OCI-LY7 (cell line): ENCODE measurements at regions not wholly inside any gene's neighbourhood (a gene's known extent, or its start where the extent isn't known, plus 50 kb on each side); places are given as distances from the start of the nearest gene placed in this dataset.

Experiments used
- BruUV-seq: library from RNA; stranded (reverse); fragments of 400-500 nt; replicated peaks from 2 replicates; lab custom pipeline; 2021; lab: Mats Ljungman, UMichigan
- CTCF ChIA-PET: fragments of 300-600 bp; sonication (Branson Sonifier 250); formaldehyde crosslinking; loops from one replicate; lab custom pipeline; 2022; ENCODE audit warnings: antibody characterized with exemption; ENCODE audit not compliant: unreplicated experiment; lab: Charles Lee
- POLR2A ChIA-PET: fragments of 300-600 bp; sonication (Branson Sonifier 250); formaldehyde crosslinking; loops from one replicate; lab custom pipeline; 2022; ENCODE audit warnings: antibody characterized with exemption; lab: Charles Lee
- DNase-seq: peaks from one replicate; pipeline ENCODE4 v3.0.0-alpha.2; 2015; ENCODE audit warnings: low spot score
- H2AFZ ChIP-seq: fragments of 200-600 bp; sonication (generic), shearing (Covaris generic); 2 replicates; pipeline ENCODE4 v1.6.1; 2014; ENCODE audit warnings: mild to moderate bottlenecking, antibody characterized with exemption, low read length, moderate library complexity
- H3K27ac ChIP-seq: fragments of 200-600 bp; sonication (generic); 2 replicates; pipeline ENCODE4 v1.5.1; 2014; ENCODE audit warnings: mixed run types, low read depth, mild to moderate bottlenecking, moderate library complexity, low read length, inconsistent platforms; ENCODE audit not compliant: poor library complexity, severe bottlenecking
- H3K36me3 ChIP-seq: fragments of 200-600 bp; sonication (generic); 2 replicates; pipeline ENCODE4 v1.6.1; 2014; ENCODE audit warnings: mild to moderate bottlenecking, antibody characterized with exemption, low read length, moderate library complexity, mixed read lengths; ENCODE audit not compliant: insufficient read depth
- H3K4me1 ChIP-seq: fragments of 200-600 bp; sonication (generic); 2 replicates; pipeline ENCODE4 v1.5.1; 2014; ENCODE audit warnings: mild to moderate bottlenecking, low read length; ENCODE audit not compliant: insufficient read depth, poor library complexity, severe bottlenecking
- H3K4me2 ChIP-seq: fragments of 200-600 bp; sonication (generic); 2 replicates; pipeline ENCODE4 v1.6.1; 2014; ENCODE audit warnings: mild to moderate bottlenecking, low read length
- H3K4me3 ChIP-seq: fragments of 200-600 bp; sonication (generic); 2 replicates; pipeline ENCODE4 v1.5.1; 2014; ENCODE audit warnings: mild to moderate bottlenecking, low read depth, low read length; ENCODE audit not compliant: poor library complexity, severe bottlenecking
- H3K79me2 ChIP-seq: fragments of 200-600 bp; sonication (generic); 2 replicates; pipeline ENCODE4 v1.6.1; 2016; ENCODE audit warnings: low read depth, mild to moderate bottlenecking, low read length, moderate library complexity, mixed read lengths; ENCODE audit not compliant: insufficient read depth
- H3K9me2 ChIP-seq: fragments of 200-600 bp; sonication (generic); 2 replicates; pipeline ENCODE4 v1.6.1; 2016; ENCODE audit warnings: mild to moderate bottlenecking, low read length, mixed read lengths; ENCODE audit not compliant: insufficient read depth
- H3K9me3 ChIP-seq: fragments of 200-600 bp; sonication (generic); 2 replicates; pipeline ENCODE4 v1.6.1; 2014; ENCODE audit warnings: mild to moderate bottlenecking, mixed run types, low read length, mixed read lengths
- H4K20me1 ChIP-seq: fragments of 200-600 bp; sonication (generic); 2 replicates; pipeline ENCODE4 v1.6.1; 2014; ENCODE audit warnings: mild to moderate bottlenecking, antibody characterized with exemption, low read length, moderate library complexity, mixed read lengths; ENCODE audit not compliant: insufficient read depth
- EZH2phosphoT487 ChIP-seq: fragments of 200-600 bp; sonication (generic); IDR thresholded peaks from 2 replicates; pipeline ENCODE4 v1.6.1; 2018; ENCODE audit warnings: low read depth, borderline replicate concordance, mild to moderate bottlenecking, mixed run types, antibody characterized with exemption, low read length, moderate library complexity, mixed read lengths
- intact Hi-C: fragments of 100-400 bp; cut with micrococcal nuclease; formaldehyde crosslinking; loops from one replicate; pipeline ENCODE4 v1.10.0; 2022; ENCODE audit not compliant: unreplicated experiment
- TF ChIP-seq, protein P1 (sequence below): fragments of 200-600 bp; sonication (generic); conservative IDR thresholded peaks from 2 replicates; pipeline ENCODE4 v1.5.1; 2014; ENCODE audit warnings: mild to moderate bottlenecking, antibody characterized with exemption, low read length, moderate library complexity, mixed read lengths

DNA sequence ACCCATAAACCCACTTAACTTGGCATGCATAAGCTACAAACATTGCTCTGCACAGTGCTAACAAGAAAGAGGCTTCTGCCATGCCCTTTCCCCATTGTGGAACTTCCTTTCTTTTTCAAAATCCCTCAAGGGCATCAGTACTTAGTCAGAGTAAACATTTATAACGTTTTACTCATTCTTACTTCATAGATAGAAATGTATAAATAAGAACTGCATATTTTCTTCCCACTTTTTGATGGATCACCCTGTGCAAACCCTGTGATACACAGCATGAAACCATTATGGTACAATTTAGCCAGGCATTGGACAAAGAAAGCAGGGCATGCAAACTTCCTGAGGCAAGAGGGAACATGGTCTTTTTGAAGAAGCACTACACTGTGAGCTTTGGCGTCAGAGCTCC is 113.8 kb upstream of the FOXG1 start:
- Histone ChIP-seq H3K9me3 (no peaks in the 10 kb centered on the region), H3K4me1 (no peaks in the 10 kb centered on the region), H3K27ac (no peak overlapping the region), H3K79me2 (no peaks in the 10 kb centered on the region), H4K20me1 (no peaks in the 10 kb centered on the region), H2AFZ (no peak overlapping the region), H3K4me2 (no peak overlapping the region), H3K9me2 (no peaks in the 10 kb centered on the region), H3K4me3 (no peak overlapping the region), H3K36me3 (no peaks in the 10 kb centered on the region)
- no TSS peak for BruUV-seq
- DNase-seq: no peak
- CTCF ChIA-PET: no interaction called here
- TF ChIP-seq, protein P1, sequence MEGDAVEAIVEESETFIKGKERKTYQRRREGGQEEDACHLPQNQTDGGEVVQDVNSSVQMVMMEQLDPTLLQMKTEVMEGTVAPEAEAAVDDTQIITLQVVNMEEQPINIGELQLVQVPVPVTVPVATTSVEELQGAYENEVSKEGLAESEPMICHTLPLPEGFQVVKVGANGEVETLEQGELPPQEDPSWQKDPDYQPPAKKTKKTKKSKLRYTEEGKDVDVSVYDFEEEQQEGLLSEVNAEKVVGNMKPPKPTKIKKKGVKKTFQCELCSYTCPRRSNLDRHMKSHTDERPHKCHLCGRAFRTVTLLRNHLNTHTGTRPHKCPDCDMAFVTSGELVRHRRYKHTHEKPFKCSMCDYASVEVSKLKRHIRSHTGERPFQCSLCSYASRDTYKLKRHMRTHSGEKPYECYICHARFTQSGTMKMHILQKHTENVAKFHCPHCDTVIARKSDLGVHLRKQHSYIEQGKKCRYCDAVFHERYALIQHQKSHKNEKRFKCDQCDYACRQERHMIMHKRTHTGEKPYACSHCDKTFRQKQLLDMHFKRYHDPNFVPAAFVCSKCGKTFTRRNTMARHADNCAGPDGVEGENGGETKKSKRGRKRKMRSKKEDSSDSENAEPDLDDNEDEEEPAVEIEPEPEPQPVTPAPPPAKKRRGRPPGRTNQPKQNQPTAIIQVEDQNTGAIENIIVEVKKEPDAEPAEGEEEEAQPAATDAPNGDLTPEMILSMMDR: no peak
- TF ChIP-seq EZH2phosphoT487: no peak
- intact Hi-C loops: no loop called here
- POLR2A ChIA-PET: no interaction called here

DNA sequence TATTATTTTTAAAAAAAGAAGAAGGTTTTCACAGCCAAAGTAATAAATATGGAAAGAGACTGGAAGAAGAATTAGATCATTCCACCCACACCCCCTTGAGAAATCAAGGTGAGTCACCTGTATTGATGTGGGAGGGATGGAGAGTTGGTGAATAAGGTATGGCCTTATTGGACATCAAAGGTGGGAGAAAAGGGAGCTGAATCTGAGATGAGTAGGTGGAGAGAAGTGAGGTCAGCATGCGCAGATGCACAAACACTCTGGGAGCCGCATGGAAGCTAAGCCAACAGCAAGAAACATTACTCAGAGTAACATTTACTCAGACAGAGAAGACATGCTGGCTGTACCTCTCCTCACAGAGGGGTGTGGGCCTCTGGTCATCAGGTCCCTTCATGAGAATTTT is 113.1 kb upstream of the FOXG1 start:
- H2AFZ ChIP-seq: no peak overlapping the region
- ChIA-PET POLR2A (no interaction called here), CTCF (interaction anchor here (0.6 kb wide), 1 partner anchor 110 kb away, joined by 4 read pairs; no protein-coding TSS in a partner anchor)
- no peak overlapping the region for H3K4me2 ChIP-seq
- H3K9me3 ChIP-seq: no peaks in the 10 kb centered on the region
- intact Hi-C loops: no loop called here
- DNase-seq: no peak
- H3K27ac ChIP-seq: no peak overlapping the region
- no peak overlapping the region for H3K4me3 ChIP-seq
- H4K20me1 ChIP-seq: no peaks in the 10 kb centered on the region
- no peaks in the 10 kb centered on the region for H3K4me1 ChIP-seq
- no peaks in the 10 kb centered on the region for H3K36me3 ChIP-seq
- H3K79me2 ChIP-seq: no peaks in the 10 kb centered on the region
- no TSS peak for BruUV-seq
- TF ChIP-seq, protein P1: no peak
- no peak for TF ChIP-seq EZH2phosphoT487
- H3K9me2 ChIP-seq: no peaks in the 10 kb centered on the region

DNA sequence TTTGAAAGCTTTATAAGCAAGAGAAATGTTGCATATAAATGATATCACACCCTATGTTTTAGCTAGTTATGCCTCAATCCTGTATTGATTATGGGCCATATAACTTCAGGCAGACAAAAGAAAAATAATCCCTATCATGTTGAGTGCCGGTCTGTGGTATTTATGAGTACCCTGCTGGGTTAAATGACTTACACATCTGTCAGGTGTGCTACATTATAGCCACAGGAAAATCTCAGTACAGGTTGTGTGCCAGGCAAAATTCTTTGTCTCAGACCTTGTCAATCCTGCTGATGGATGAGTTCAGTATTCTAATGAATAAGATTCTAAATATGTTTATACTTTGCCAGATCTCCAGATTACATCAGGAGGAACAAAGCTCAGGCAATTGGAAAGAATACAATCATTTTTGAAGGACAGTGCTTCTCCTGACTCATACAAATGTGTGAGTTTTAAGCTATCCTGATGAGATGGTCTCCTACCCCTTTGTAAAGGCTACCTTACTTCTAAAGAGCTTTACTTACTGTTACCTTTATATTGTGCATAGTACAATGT is 109.8 kb upstream of the FOXG1 start:
- TF ChIP-seq, protein P1: no peak
- no peak for TF ChIP-seq EZH2phosphoT487
- no peak overlapping the region for H3K27ac ChIP-seq
- H2AFZ ChIP-seq: no peak overlapping the region
- ChIA-PET CTCF (no interaction called here), POLR2A (no interaction called here)
- no peaks in the 10 kb centered on the region for H3K9me2 ChIP-seq
- no peak overlapping the region for H3K4me2 ChIP-seq
- H3K4me1 ChIP-seq: no peaks in the 10 kb centered on the region
- intact Hi-C loops: no loop called here
- H3K4me3 ChIP-seq: no peak overlapping the region
- no peaks in the 10 kb centered on the region for H3K9me3 ChIP-seq
- H3K36me3 ChIP-seq: no peaks in the 10 kb centered on the region
- H3K79me2 ChIP-seq: no peaks in the 10 kb centered on the region
- BruUV-seq: no TSS peak
- no peak for DNase-seq
- no peaks in the 10 kb centered on the region for H4K20me1 ChIP-seq
